GM19023 (cell line): ENCODE measurements at regions not wholly inside any gene's neighbourhood (a gene's known extent, or its start where the extent isn't known, plus 50 kb on each side); places are given as distances from the start of the nearest gene placed in this dataset.

ENCODE experiments used
- ATAC-seq: cut with Tn5 transposase; IDR thresholded peaks from one replicate; pipeline ENCODE4 v1.9.1; 2021; ENCODE audit warnings: mild to moderate bottlenecking, moderate library complexity; ENCODE audit not compliant: unreplicated experiment

GRCh38 chr9:26579056-26579455 lies 313.5 kb downstream of the CAAP1 start:
- ATAC-seq: no peak

- ATAC-seq: no peak
Observed at GRCh38 chr9:26574898-26575440, 317.6 kb downstream of the CAAP1 start.

GRCh38 chr9:26574256-26574655 lies 318.3 kb downstream of the CAAP1 start:
- ATAC-seq: no peak

GRCh38 chr9:26567976-26568375 lies 324.6 kb downstream of the CAAP1 start:
- ATAC-seq: no peak

- no peak for ATAC-seq
Observed at GRCh38 chr9:26566141-26566540, 326.5 kb downstream of the CAAP1 start.

- ATAC-seq: no peak
Observed at GRCh38 chr9:26565118-26565517, 327.5 kb downstream of the CAAP1 start.

- no peak for ATAC-seq
Observed at GRCh38 chr9:26562338-26562737, 330.3 kb downstream of the CAAP1 start.

GRCh38 chr9:26561928-26562327 lies 330.7 kb downstream of the CAAP1 start:
- ATAC-seq: no peak

GRCh38 chr9:26559506-26559905 lies 333.1 kb downstream of the CAAP1 start:
- ATAC-seq: no peak

GRCh38 chr9:26551971-26552370 lies 340.6 kb downstream of the CAAP1 start:
- no peak for ATAC-seq

- ATAC-seq: no peak
Observed at GRCh38 chr9:26551451-26551850, 341.2 kb downstream of the CAAP1 start.

- no peak for ATAC-seq
Observed at GRCh38 chr9:26548781-26549290, 343.8 kb downstream of the CAAP1 start.

- ATAC-seq: no peak
Observed at GRCh38 chr9:26539867-26540493, 352.6 kb downstream of the CAAP1 start.

- ATAC-seq: no peak
Observed at GRCh38 chr9:26537211-26537610, 355.4 kb downstream of the CAAP1 start.

- no peak for ATAC-seq
Observed at GRCh38 chr9:26535151-26535550, 357.5 kb downstream of the CAAP1 start.

GRCh38 chr9:26530841-26531240 lies 361.8 kb downstream of the CAAP1 start:
- ATAC-seq: no peak

- no peak for ATAC-seq
Observed at GRCh38 chr9:26527931-26528330, 364.7 kb downstream of the CAAP1 start.

GRCh38 chr9:26524267-26524666 lies 368.3 kb downstream of the CAAP1 start:
- no peak for ATAC-seq

- ATAC-seq: no peak
Observed at GRCh38 chr9:26523577-26523976, 369.0 kb downstream of the CAAP1 start.

- no peak for ATAC-seq
Observed at GRCh38 chr9:26520141-26520540, 372.5 kb downstream of the CAAP1 start.

GRCh38 chr9:26516773-26517343 lies 375.7 kb downstream of the CAAP1 start:
- ATAC-seq: no peak

- no peak for ATAC-seq
Observed at GRCh38 chr9:26513730-26514129, 378.9 kb downstream of the CAAP1 start.
